HG02571 (cell line): ENCODE measurements at regions not wholly inside any gene's neighbourhood (a gene's known extent, or its start where the extent isn't known, plus 50 kb on each side); places are given as distances from the start of the nearest gene placed in this dataset.

Experiments used
- ATAC-seq: cut with Tn5 transposase; IDR thresholded peaks from one replicate; pipeline ENCODE4 v1.9.1; 2021; ENCODE audit warnings: mild to moderate bottlenecking, moderate library complexity; ENCODE audit not compliant: unreplicated experiment

- ATAC-seq = no peak
These were observed 188.5 kb downstream of the HLX start for GRCh38 chr1:221067721-221068120.

DNA sequence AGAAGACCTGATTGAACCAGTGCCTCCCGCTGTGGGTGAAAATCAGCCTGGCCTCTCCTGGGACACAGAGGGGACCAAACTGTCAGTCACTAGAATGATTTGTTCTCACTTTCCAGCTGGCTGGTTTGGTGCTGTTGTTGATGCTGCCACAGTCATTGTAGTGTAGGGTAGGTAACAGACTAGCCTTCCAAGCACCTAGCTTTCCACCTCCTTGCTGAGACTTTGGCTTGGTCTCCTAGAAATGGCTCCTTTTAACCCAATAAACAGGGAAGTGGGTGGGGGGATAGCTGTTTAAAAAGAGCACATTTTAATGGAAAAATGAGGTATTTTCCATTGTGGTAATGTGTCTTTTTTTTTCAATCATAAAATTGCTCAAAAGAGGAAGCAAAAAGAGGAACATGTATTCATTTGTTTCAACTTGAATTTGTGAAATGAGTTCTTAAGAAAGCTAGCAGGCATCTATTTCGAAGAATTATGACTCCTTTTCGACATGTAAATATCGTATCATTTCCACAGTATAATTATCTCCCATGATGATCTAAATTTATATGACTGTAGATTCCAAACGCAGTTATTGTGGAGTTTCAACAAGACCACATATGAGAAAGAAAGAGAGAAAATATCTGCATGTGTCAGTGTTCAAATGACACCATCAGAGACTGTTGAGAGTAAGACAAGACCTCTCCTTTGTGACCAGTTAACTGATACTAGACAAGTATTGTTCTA lies 190.1 kb downstream of the HLX start:
- peak; percentile 84 for ATAC-seq

- no peak for ATAC-seq
These were observed 190.7 kb downstream of the HLX start for GRCh38 chr1:221069986-221070385.

- ATAC-seq = no peak
These were observed 192.5 kb downstream of the HLX start for GRCh38 chr1:221071777-221072176.

GRCh38 chr1:221072214-221072613 lies 193.0 kb downstream of the HLX start:
- ATAC-seq = no peak

- ATAC-seq = no peak
These were observed 195.1 kb downstream of the HLX start for GRCh38 chr1:221074332-221074731.

DNA sequence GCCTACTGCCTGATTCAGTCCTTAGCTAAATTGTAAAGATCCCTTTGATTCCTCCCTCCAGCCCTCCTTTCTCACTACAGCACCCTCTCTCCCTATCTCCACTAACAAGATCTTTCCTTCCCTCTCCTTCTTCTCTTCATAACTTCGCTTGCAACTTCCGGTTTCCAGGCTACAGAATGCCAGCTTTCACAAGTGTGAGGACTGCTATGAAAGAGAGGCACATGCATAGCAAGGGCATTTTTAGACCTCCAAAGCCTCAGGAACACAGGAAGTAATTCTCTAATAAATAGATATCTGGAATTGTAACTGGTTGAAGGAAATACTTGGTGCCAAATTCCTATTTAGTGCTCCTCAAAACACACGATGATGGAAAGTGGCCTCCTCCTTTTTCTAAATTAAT lies 196.7 kb downstream of the HLX start:
- ATAC-seq = no peak

DNA sequence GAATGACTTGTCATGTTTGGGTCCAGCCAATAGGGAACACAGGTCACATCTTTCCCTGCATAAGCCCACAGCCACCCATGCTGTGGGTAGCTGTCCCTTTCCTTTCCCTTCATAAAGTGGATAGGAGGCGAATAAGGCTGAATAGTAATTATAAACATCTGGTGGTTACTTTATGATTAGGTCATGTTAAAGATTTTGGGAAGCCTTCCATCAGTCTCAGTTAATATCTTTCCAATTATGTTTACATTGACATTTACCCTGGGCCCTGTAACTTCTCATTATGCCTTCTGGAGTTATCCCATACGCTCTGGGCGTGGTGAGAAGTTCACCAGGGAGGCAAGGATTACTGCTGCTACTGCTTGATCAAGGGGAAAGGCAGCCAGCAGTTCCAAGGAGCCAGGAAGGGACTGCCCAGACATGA lies 197.2 kb downstream of the HLX start:
- ATAC-seq = no peak

DNA sequence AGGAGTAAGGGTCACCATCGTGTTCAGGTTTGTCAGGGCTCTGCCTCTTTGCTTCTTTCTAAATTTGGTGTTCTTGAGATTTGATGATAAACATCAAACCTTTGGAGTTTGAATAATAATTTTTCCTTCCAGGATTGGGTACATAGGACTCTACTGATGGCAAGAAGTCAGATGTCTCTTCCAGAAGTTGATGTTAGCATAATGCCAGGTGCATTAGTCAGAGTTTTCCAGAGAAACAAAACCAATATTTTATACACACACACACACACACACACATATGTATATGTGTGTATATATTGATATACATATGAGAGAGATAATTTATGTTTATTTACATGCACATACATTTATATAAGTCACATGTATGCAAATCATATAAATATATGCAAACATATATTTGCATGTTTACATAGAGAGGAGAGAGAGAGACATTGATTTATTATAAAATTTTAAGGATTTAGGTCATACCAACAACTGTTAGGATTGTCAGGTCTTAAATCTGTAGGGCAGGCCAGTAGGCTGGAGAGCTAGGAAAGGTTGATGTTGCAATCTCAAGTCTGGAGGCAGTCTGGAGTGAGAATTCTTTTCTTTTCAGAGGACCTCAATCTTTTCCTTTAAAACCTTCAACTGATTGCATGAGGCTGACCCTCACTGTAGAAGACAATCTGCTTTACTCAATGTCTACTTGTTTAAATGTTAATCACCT lies 199.2 kb downstream of the HLX start:
- ATAC-seq = no peak

DNA sequence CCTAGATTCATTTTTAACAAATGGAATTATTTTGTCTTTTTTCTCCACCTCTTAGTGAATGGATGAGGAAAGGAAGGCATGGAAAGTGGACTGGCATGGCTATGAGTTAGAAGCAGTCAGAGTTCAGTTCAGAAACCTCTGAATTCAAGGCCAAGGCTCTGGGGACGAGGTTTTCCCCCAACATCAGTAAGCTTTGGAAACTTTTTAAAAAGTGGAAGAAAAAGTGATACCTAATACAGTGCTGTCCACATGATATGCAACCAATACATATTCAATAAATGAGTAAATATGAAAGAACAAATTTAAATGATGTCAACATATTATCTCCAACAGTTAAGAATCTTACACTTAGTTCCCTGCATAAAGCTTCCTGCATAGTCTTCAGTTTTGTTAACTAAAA lies 204.7 kb downstream of the HLX start:
- ATAC-seq = no peak

GRCh38 chr1:221084681-221085080 lies 205.4 kb downstream of the HLX start:
- ATAC-seq = no peak

DNA sequence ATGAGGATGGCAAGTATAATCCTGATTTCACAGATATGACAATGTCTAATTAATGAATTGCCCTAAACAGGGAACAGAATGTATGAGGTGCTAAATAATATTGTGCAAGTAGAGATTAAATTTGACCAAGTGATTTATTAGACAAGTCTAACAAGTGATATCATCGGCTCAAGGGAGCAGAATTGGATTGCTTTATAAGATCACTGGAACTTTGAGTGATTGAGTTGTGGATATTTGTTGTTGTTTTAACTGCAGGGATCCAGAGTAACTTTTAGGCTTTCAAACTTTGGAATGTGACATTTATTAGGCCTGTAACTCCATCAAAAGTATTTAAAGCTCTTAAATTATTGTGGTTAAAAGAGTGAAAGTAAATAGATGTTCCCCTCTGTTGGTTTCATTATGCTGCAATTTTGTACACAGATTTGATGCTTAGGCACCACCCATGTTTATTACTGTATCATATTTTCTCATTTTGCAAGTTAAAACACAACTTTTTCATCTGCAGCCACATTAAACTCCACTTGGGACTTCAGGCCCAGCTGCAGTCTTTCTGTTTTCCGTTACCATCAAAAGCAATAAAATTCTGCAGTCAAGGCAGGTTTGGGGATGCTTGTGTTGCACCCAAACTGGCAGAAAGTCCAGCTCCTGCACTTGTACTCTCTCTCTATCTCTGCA lies 206.6 kb downstream of the HLX start:
- ATAC-seq = no peak

- ATAC-seq = no peak
These were observed 208.7 kb downstream of the HLX start for GRCh38 chr1:221087919-221088318.

DNA sequence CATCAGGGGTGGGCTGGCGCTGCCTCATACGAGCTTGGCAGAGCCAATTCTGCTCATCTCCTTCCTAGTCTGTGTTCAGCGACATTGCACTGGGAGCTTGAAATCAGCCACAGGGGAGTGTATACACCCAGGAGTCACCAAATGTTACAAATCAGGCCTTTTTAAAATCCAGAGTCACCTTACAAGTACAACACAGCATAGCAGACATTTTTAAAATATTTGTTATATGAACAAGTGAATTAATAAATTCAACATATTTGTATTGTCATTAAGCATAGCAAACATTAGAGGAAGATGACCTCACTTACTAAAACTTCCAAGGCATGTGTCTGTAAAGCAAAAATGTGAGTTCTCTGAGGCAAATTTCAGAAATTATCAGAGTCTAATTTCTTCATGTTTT lies 210.0 kb downstream of the HLX start:
- no peak for ATAC-seq

- ATAC-seq = no peak
These were observed 210.6 kb downstream of the HLX start for GRCh38 chr1:221089803-221090202.

- ATAC-seq = no peak
These were observed 214.9 kb downstream of the HLX start for GRCh38 chr1:221093903-221094791.

GRCh38 chr1:221097479-221098281 lies 218.4 kb downstream of the HLX start:
- no peak for ATAC-seq

- ATAC-seq = no peak
These were observed 219.5 kb downstream of the HLX start for GRCh38 chr1:221098471-221099405.
